Sciatic nerve (tissue), 2 donors: ENCODE measurements at regions not wholly inside any gene's neighbourhood (a gene's known extent, or its start where the extent isn't known, plus 50 kb on each side); places are given as distances from the start of the nearest gene placed in this dataset.

Experiments
- ATAC-seq: fragments of 200-7000 bp; cut with Tn5 transposase; one replicate; pipeline ENCODE4 v1.9.1; 2020; ENCODE audit warnings: mild to moderate bottlenecking, moderate library complexity
- DNase-seq: peaks from one replicate; pipeline ENCODE4 v3.0.0-alpha.2; 2020; ENCODE audit warnings: low spot score
- intact Hi-C: fragments of 100-400 bp; cut with DNase I; formaldehyde crosslinking; loops from one replicate; pipeline ENCODE4 v1.14.2; 2022
- donor health status: DM: no; HTN: no; CAD: no.
- donor health status: DM: no; HTN: no; CAD: no.

GRCh38 chr2:145059914-145060313, 540.0 kb upstream of the ZEB2 start:
- ATAC-seq: no peak
- intact Hi-C loops: no loop called here

GRCh38 chr2:145059343-145059742, 539.4 kb upstream of the ZEB2 start:
- intact Hi-C loops: no loop called here
- ATAC-seq: no peak
- no peak for DNase-seq

More at GRCh38 chr2:145059914-145060313, 540.0 kb upstream of the ZEB2 start:
- DNase-seq: no peak

GRCh38 chr2:145058457-145058856, 538.5 kb upstream of the ZEB2 start:
- ATAC-seq: no peak
- DNase-seq: no peak
- intact Hi-C loops: no loop called here

DNA sequence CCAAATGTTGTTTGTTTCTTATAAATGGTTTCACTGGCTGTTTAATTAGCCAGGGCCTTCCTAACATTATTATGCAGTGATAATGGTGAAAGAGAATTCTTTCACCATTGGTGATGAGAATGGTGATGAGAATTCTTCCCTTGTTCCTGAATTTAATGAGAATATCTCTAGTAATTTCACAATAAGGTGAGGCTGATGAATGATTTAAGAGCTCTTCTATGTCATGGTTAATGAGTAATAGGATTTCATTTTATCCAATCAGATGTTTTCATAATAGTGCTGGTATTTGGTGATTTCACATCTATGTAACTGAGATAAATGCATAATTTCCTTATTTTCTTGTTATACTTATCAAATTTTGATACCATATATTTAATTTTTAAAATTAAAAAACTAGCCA, 535.7 kb upstream of the ZEB2 start:
- DNase-seq: no peak
- intact Hi-C loops: no loop called here
- no peak for ATAC-seq

DNA sequence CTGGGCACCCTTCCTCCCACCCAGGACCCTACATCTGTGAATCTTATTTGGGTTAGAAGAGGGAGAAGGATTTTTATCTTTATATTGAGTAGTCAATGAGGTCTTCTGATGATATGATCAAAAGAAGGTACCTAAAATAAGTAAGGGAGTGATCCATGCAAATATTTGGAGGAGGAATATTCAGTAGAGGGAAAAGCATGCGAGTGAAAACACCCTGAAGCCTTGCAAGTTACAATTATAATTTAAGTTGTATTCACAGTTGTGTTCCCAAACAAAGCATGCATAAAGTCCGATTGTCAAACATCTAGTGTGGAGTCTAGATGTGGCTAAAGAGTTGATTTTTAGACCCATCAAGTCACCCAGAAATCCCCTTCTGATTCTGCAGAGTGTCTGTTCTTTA, 530.2 kb upstream of the ZEB2 start:
- ATAC-seq (no peak), DNase-seq (no peak)
- intact Hi-C loops: no loop called here

DNA sequence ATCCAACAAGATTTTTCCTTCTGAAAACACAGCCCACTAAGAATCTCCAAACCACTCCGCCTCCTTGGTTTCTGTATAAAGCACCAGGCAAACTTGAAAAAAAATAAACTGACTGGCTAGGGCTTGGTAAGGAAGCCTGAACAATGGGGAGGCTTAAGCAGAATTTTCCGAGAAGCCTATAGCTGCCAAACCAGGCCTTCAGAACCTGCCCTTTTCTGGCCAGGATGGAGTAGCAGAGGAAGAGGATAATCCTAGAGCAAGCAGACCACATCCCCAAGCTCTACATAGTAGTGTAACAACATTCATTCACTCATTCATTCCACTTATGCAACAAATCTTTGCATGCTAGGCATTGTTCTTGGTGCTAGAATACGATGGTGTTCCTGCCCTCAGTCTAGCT, 529.6 kb upstream of the ZEB2 start:
- intact Hi-C loops: no loop called here
- DNase-seq: no peak
- ATAC-seq: no peak

DNA sequence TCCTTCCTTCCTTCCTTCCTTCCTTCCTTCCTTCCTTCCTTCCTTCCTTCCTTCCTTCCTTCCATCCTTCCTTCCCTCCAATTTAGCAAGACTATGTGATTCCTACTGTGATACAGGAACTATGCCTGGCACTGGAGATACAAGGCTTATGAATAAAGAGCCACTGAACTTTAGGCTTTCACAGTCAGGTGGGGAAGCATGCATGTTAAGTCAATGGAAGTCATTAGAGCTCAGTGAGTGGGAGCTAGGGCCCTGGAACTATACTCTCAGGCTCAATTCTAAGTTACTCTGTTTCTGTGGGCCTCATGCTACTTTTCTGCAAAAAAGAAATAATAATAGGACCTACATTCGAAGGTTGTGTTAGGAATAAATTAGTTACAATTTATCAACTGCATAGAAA, 527.6 kb upstream of the ZEB2 start:
- intact Hi-C loops: no loop called here
- DNase-seq (no peak), ATAC-seq (no peak)

DNA sequence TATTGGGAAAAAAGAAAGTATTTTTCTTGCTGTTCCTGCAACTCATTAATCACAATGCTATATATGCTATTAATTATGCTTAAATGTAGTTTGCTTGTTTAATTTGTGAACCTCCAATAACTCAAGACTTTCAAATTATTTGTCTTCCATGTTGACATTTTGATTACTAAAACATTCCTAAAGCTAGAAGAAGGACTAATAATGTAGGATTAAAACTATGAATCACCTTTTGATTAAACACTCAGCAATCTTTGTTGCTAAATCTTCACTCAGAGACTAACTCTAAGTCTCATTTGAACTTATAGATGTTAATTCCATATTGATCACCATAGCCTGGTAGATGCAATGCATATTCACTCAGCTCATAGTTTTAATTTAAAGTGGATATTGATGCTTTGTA, 524.6 kb upstream of the ZEB2 start:
- intact Hi-C loops: no loop called here
- ATAC-seq (no peak), DNase-seq (no peak)

DNA sequence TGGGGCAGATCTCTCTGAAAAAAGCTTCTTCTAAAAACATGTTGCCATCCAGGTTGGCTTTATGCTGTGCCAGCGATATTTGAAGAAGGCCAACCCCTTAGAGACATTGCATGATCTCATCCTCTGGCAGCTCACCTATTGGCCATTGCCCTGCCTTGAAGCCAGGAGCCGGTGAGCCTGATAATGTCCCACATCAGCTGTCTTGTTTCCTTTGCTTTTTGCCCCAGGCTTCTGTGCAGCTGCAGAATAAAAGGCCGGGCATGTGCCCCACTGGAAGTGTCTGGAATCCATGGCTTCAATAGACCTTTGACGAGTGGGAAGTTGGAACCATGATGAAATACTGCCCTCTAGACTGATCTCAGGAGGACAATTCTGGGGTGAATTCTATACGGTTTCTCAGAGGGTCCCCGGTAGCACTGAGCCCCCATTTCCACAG, 523.5 kb upstream of the ZEB2 start:
- DNase-seq: no peak
- intact Hi-C loops: no loop called here
- peak; percentile 55 for ATAC-seq

GRCh38 chr2:145041706-145042105, 521.8 kb upstream of the ZEB2 start:
- no peak for ATAC-seq
- intact Hi-C loops: no loop called here
- DNase-seq: no peak

DNA sequence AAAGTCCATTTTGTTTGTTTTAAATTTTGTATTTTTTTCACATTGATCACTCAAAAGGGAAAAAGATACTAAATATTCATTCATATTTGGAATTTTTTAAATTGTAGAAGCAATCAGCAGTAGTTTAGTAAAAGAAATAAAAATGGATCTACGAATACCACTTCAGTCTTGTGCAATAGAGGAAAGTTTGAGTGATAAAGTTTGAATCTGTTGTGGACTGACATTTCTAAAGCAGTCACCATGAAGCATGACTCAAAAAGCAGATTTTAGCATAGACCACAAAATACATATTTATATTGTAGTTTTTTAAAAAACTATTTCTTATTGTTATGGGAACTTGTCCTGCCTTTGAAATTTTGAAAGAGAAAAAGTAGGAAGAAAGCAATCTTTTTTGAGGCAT, 520.5 kb upstream of the ZEB2 start:
- no peak for DNase-seq
- intact Hi-C loops: no loop called here
- no peak for ATAC-seq

DNA sequence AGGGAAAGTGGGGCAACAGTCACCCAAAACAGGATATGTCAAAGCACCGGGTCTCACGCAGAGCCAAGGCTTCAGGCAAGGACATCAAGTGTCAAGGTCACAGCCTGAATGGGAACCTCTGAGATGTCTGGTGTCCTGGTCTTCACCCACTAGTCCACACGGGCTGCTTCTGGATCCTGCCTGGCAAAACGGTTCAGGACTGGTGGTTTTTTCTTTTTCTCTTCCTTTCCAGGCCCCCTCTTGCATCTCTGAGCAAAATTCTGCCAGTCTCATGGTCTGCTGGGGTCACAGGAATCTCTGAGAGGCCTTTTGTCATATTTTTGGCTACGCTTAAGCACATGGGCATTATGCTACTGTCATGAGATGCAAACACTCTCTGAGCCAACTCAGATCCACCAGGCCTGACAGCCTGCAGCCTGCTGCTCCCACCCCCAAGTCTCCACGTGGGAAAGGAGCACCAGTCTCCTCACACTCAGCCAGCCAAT, 518.2 kb upstream of the ZEB2 start:
- intact Hi-C loops: no loop called here
- no peak for DNase-seq
- ATAC-seq: peak; percentile 49

DNA sequence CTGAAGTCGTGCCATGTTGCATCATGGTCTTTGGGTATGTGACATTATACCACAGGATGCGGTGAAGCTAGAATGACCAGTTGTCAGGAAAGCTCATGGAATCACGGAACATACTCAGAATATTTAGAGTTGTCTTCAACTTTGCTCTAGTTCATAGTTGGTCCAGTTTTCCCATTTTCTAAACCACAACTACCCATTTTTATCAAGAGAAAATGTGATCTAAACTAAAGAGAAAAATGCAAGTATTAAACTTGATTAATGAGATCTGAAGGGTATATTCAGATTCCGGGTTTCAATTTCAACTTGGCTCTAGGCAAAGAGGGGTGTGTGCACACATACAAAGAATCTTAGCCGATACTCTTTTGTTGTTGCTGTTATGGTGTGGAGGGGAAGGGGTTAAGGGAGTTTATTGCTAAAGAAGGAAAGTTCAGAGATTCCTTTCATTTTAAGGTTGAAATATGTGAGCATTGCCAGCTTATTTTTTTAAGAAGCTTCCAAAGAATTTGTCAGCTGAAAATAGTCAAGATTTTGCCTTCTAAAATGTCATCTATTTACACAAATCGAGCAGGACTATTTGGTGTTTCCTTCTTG, 516.6 kb upstream of the ZEB2 start:
- intact Hi-C loops: no loop called here
- ATAC-seq (peak; percentile 41), DNase-seq (no peak)

DNA sequence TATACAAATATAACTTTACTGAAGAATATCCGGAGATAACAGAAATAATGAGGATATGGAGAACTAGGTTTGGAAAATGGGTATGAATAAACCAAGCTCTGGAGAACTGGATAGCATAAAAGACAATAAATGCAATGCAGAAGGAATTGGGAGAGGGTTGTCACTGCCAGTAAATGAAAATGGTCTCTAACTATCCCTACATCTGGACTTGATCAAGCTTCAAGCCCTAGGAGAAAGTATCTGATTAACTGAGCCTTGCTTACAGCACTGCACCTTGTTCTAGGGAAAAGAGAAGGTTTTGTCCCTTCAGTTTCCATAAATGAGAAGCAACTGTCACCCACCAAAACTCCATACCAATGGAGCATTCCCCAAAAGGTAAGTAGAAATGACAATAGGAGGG, 514.6 kb upstream of the ZEB2 start:
- ATAC-seq (no peak), DNase-seq (no peak)
- intact Hi-C loops: no loop called here

GRCh38 chr2:145033438-145033837, 513.5 kb upstream of the ZEB2 start:
- intact Hi-C loops: no loop called here
- ATAC-seq: no peak

GRCh38 chr2:145032791-145033190, 512.9 kb upstream of the ZEB2 start:
- intact Hi-C loops: no loop called here
- DNase-seq (no peak), ATAC-seq (no peak)

More at GRCh38 chr2:145033438-145033837, 513.5 kb upstream of the ZEB2 start:
- no peak for DNase-seq

- intact Hi-C loops: no loop called here
- ATAC-seq: no peak
- no peak for DNase-seq
Observed at GRCh38 chr2:145029873-145030272, 510.0 kb upstream of the ZEB2 start.

GRCh38 chr2:145029081-145029480, 509.2 kb upstream of the ZEB2 start:
- ATAC-seq: no peak
- no peak for DNase-seq
- intact Hi-C loops: no loop called here

DNA sequence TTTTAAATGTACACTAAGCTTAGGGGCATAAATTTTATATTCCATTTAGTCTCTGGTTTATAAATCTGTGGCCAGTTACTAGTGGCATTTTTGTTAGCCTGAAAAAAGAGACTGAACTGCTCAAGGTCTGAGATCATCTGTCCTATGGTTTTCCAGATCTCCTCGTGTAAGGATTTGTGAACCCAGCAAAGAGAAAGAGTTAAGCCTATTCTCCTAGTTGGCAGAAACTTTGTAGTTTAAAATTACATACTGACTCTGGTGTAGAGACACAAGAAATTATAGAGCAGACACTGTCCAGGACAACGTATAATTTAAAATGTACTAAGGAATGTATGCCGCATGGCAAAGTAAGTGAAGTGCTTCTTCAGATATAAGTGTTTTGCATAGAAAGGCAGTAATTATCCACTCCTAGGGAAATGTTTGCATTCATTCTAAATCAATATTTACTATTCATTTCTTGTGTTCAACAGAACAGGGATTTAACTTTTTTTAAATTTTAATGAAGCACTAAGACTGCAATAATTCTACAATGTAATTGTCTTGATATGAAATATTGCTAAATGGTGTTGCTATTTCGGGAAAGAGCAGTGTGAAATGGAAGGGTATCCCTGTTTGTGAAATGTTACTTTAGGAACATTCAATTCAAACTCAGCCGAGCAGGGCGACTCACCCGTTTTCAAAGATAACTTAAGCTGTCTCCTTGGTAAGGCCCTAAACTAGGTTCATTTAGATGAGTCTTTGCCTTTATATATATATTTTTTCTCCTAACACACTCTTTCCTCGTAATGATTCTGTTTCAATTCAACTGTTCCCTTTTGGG, 508.4 kb upstream of the ZEB2 start:
- ATAC-seq (no peak), DNase-seq (no peak)
- intact Hi-C loops: no loop called here
